Ishikawa (cell line): ENCODE measurements at regions not wholly inside any gene's neighbourhood (a gene's known extent, or its start where the extent isn't known, plus 50 kb on each side); places are given as distances from the start of the nearest gene placed in this dataset.

Experiments
- CEBPB ChIP-seq: IDR thresholded peaks from 2 replicates; pipeline ENCODE4 v1.6.1; 2012
- CREB1 ChIP-seq: IDR thresholded peaks from 2 replicates; pipeline ENCODE4 v1.6.1; 2012; ENCODE audit warnings: low read depth
- EGR1 ChIP-seq: IDR thresholded peaks from 2 replicates; pipeline ENCODE4 v1.6.1; 2012
- EP300 ChIP-seq: IDR thresholded peaks from 2 replicates; pipeline ENCODE4 v1.6.1; 2012; ENCODE audit warnings: borderline replicate concordance
- FOXM1 ChIP-seq: IDR thresholded peaks from 2 replicates; pipeline ENCODE4 v1.6.1; 2012; ENCODE audit warnings: low read depth, borderline replicate concordance
- MAX ChIP-seq: IDR thresholded peaks from 2 replicates; pipeline ENCODE4 v1.6.1; 2012
- NFIC ChIP-seq: IDR thresholded peaks from 2 replicates; pipeline ENCODE4 v1.6.1; 2012
- RAD21 ChIP-seq: IDR thresholded peaks from 2 replicates; pipeline ENCODE4 v1.6.1; 2012; ENCODE audit warnings: low read depth
- TAF1 ChIP-seq: IDR thresholded peaks from 2 replicates; pipeline ENCODE4 v1.6.1; 2012; ENCODE audit warnings: low read depth, mild to moderate bottlenecking
- TCF12 ChIP-seq: IDR thresholded peaks from 2 replicates; pipeline ENCODE4 v1.6.1; 2012; ENCODE audit warnings: low read depth
- TEAD4 ChIP-seq: IDR thresholded peaks from 2 replicates; pipeline ENCODE4 v1.6.1; 2012
- USF1 ChIP-seq: IDR thresholded peaks from 2 replicates; pipeline ENCODE4 v1.6.1; 2012
- YY1 ChIP-seq: IDR thresholded peaks from 2 replicates; pipeline ENCODE4 v1.6.1; 2012; ENCODE audit warnings: low read depth
- ZBTB7A ChIP-seq: IDR thresholded peaks from 2 replicates; pipeline ENCODE4 v1.6.1; 2012; ENCODE audit warnings: low read depth
- TF ChIP-seq, protein P1 (sequence below): IDR thresholded peaks from 2 replicates; pipeline ENCODE4 v1.6.1; 2012; ENCODE audit warnings: low read depth, mild to moderate bottlenecking

DNA sequence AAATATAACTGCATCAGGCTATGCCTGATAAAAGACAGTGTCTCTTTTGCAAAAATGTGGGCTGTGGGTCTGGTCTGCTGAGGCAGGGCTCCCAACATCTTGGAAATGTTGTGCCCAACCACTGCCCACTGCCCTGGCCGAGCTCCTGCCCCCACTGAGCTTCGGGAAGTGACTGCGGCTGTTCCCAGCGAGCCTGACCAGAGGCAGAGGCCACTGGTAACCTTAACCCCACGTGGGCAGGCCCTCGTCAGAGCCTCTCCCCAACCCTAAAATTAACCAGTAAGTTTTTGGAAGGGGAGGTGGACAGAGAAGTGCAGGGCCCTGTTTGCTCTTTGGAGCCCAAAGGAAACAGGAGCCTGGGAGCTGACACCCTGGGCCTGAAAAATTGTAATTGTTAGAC, 225.9 kb downstream of the MAFB start:
- TF ChIP-seq TAF1 (no peak), FOXM1 (no peak), ZBTB7A (no peak), CREB1 (no peak), RAD21 (no peak), USF1 (no peak)
- TF ChIP-seq, protein P1, sequence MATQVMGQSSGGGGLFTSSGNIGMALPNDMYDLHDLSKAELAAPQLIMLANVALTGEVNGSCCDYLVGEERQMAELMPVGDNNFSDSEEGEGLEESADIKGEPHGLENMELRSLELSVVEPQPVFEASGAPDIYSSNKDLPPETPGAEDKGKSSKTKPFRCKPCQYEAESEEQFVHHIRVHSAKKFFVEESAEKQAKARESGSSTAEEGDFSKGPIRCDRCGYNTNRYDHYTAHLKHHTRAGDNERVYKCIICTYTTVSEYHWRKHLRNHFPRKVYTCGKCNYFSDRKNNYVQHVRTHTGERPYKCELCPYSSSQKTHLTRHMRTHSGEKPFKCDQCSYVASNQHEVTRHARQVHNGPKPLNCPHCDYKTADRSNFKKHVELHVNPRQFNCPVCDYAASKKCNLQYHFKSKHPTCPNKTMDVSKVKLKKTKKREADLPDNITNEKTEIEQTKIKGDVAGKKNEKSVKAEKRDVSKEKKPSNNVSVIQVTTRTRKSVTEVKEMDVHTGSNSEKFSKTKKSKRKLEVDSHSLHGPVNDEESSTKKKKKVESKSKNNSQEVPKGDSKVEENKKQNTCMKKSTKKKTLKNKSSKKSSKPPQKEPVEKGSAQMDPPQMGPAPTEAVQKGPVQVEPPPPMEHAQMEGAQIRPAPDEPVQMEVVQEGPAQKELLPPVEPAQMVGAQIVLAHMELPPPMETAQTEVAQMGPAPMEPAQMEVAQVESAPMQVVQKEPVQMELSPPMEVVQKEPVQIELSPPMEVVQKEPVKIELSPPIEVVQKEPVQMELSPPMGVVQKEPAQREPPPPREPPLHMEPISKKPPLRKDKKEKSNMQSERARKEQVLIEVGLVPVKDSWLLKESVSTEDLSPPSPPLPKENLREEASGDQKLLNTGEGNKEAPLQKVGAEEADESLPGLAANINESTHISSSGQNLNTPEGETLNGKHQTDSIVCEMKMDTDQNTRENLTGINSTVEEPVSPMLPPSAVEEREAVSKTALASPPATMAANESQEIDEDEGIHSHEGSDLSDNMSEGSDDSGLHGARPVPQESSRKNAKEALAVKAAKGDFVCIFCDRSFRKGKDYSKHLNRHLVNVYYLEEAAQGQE: no peak

DNA sequence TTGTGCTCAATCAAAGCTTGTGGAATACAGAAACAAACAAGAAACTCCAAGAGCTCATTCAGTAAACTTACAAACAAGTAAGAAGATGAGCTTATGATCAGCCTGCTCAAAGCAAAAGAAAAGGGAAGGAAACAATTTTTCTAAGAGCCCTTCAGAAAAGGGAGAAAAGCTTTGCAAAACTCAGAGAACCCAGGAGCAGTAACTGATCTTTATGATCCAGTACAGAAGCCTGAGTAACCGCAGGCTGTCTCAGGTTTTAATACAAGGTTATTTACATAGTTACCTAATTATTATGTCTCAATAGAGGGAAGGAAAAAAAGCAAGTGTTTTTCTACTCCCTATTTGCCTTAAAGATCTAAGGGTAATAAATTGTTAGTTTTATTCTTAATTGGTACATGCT, 226.5 kb downstream of the MAFB start:
- TF ChIP-seq MAX (no peak), FOXM1 (no peak), EGR1 (no peak), RAD21 (no peak), TCF12 (no peak), TEAD4 (no peak), CREB1 (no peak), NFIC (no peak), CEBPB (no peak), EP300 (no peak), YY1 (no peak)
- TF ChIP-seq, protein P1: no peak

DNA sequence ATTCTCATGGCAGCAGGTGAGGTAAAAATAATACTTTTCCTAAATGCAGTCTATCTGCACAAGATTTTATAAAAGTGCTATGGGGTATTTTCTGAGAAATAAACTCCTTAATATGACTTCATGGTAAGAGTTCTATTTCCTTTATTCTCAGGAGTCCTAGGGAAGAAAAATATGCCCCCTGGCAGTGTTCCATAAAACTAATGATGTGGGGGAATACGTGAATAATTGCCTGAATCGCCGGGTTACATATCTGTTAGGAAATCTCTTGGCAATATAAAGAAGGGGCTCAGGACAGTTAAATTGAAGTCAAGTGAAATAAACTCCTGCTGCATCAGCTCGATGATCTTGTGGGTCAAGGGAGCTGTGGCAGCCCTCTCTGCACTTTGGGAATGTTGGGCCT, 229.7 kb downstream of the MAFB start:
- no peak for TF ChIP-seq TAF1
- TF ChIP-seq CEBPB: no peak
- TF ChIP-seq MAX: no peak
- TF ChIP-seq, protein P1: no peak
- TF ChIP-seq FOXM1: no peak
- TF ChIP-seq EGR1: no peak

- TF ChIP-seq CREB1 (no peak), EP300 (no peak), TCF12 (no peak)
Measured at GRCh38 chr20:40457404-40457803, 231.6 kb downstream of the MAFB start.

DNA sequence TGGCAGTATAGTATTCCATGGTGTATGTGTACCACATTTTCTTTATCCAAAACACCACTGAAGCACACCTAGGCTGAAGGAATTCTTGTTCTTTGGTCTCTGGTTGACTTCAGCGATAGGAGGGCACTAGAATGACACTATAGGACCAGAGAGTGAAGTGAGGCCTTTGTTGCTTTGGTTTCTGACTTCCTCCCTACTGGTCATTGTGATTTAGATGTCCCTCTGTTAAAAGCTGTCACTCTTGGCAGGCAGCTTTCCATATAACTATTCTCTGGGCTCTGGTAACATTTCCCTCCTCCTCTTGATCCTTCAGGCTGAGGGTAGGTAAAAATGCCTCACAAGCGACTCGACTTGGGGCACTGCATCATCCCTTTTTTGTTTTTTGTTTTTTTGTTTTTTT, 236.3 kb downstream of the MAFB start:
- TF ChIP-seq TAF1 (no peak), TEAD4 (no peak)

DNA sequence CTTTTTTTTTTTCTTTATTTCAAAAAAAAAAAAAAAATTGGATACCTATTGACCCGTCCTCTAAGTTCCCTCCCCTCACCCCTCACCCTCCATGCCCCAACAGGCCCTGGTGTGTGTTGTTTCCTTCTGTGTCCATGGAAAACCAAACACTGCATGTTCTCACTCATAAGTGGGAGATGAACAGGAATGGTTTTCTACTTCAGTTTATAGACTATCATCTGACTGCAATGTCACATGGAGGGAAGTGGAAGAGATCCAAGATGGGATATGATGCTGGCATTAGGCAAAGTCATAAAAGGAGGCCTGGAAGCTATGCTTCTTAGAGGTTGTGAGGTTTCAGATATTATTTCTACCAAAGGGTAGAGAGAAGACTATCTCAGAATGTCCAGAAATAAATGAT, 237.5 kb downstream of the MAFB start:
- TF ChIP-seq USF1 (no peak), NFIC (no peak), EP300 (no peak), CEBPB (no peak), RAD21 (no peak), EGR1 (no peak), CREB1 (no peak), FOXM1 (no peak)
- TF ChIP-seq, protein P1: no peak
